Left cardiac atrium (tissue), 4 donors: ENCODE measurements at regions not wholly inside any gene's neighbourhood (a gene's known extent, or its start where the extent isn't known, plus 50 kb on each side); places are given as distances from the start of the nearest gene placed in this dataset.
"Not testable (repeated sequence)": the region's sequence is repeated elsewhere in the genome, so short reads cannot be mapped to it uniquely, and the experiment has no call there.

Experiments
- ATAC-seq, 2 donors: fragments of 200-7000 bp; cut with Tn5 transposase; one replicate each; pipeline ENCODE4 v1.9.1; 2020; ENCODE audit warnings: mild to moderate bottlenecking in 2 of 2, moderate library complexity in 2 of 2
- DNase-seq: peaks from one replicate; pipeline ENCODE4 v3.0.0-alpha.2; 2020
- intact Hi-C, 2 donors: fragments of 100-400 bp; cut with DNase I; formaldehyde crosslinking; loops; one replicate each; pipeline versions ENCODE4 v1.14.1 to v1.15.1; 2022 to 2023
- donor health status: DM: no; HTN: yes; CAD: no.
- donor health status: DM: no; HTN: yes; CAD: no; lungs with severe emphysema.
- donor health status: DM: yes; HTN: yes; CAD: no.
- donor health status: Dilated cardiomyopathy.

GRCh38 chr9:61523897-61524620, 334.2 kb downstream of the SPATA31A7 start:
- ATAC-seq, intact Hi-C loops, DNase-seq: not testable (repeated sequence)

GRCh38 chr9:61525629-61526028, 335.8 kb downstream of the SPATA31A7 start:
- DNase-seq, intact Hi-C loops, ATAC-seq: not testable (repeated sequence)

- intact Hi-C loops, ATAC-seq, DNase-seq: not testable (repeated sequence)
Observed at GRCh38 chr9:61550101-61550748, 360.4 kb downstream of the SPATA31A7 start.

GRCh38 chr9:61571403-61572127, 381.7 kb downstream of the SPATA31A7 start:
- intact Hi-C loops, result not testable (repeated sequence)

DNA sequence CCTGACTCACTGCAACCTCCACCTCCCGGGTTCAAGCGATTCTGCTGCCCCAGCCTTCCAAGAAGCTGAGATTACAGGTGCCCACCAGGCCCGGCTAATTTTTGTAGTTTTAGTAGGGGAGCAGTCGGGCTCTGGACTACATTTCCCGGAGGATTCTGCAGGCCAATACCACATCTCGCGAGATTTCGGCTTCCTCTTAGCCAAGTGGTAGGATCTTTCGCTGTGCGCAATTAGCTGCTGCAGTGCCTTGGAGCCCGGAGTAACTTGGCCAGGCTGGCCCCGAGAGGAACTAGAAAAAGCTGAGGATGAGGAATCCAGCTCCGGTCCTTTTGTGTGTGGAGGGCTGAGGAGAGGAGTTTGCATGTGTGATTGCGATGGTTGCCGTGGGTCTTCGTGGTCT, 382.5 kb downstream of the SPATA31A7 start:
- intact Hi-C loops, ATAC-seq, DNase-seq: not testable (repeated sequence)

More at GRCh38 chr9:61571403-61572127, 381.7 kb downstream of the SPATA31A7 start:
- DNase-seq, ATAC-seq: not testable (repeated sequence)

- DNase-seq, result peak; percentile 40
- ATAC-seq, intact Hi-C loops: not testable (repeated sequence)
Observed at GRCh38 chr9:61573432-61573831, 383.6 kb downstream of the SPATA31A7 start.
